ENCODE measurements at regions not wholly inside any gene's neighbourhood (a gene's known extent, or its start where the extent isn't known, plus 50 kb on each side); places are given as distances from the start of the nearest gene placed in this dataset.

DNA sequence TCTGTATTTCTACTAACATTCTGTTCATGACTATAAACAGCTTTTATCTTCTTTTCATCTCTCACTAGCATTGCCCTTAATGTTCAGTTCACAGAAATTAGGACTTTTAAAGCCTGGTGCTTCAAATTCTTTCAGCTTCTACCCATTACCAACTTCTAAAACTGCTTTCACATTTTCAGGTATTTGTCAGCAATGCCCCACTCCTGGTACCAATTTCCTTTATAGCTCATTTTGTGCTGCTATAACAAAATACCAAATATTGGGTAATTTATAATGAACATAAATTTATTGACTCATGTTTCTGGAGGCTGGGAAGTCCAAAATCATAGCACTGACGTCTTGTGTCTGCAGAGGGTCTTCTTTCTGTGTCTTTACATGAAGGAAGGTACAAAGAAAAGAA is 753.1 kb upstream of the CCDC54 start:
- no peaks in the 10 kb centered on the region for H3K27me3 Mint-ChIP-seq
- POLR2A ChIA-PET: no interaction called here
- TF ChIP-seq, protein P1, sequence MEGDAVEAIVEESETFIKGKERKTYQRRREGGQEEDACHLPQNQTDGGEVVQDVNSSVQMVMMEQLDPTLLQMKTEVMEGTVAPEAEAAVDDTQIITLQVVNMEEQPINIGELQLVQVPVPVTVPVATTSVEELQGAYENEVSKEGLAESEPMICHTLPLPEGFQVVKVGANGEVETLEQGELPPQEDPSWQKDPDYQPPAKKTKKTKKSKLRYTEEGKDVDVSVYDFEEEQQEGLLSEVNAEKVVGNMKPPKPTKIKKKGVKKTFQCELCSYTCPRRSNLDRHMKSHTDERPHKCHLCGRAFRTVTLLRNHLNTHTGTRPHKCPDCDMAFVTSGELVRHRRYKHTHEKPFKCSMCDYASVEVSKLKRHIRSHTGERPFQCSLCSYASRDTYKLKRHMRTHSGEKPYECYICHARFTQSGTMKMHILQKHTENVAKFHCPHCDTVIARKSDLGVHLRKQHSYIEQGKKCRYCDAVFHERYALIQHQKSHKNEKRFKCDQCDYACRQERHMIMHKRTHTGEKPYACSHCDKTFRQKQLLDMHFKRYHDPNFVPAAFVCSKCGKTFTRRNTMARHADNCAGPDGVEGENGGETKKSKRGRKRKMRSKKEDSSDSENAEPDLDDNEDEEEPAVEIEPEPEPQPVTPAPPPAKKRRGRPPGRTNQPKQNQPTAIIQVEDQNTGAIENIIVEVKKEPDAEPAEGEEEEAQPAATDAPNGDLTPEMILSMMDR (IDR thresholded peaks at IDR 0.05): no peak
- no peak overlapping the region for H3K4me3 Mint-ChIP-seq
- H3K4me1 Mint-ChIP-seq: peaks cover under 1% of the 10 kb centered on the region
- H3K27ac Mint-ChIP-seq: no peak overlapping the region
- no peak for DNase-seq
- H3K9me3 Mint-ChIP-seq: peaks cover 15% of the 10 kb centered on the region
- CTCF ChIA-PET: no interaction called here
- intact Hi-C loops (cut with micrococcal nuclease): no loop called here
- no peak for ATAC-seq (ENCODE audit: low read depth)
- H3K36me3 Mint-ChIP-seq (ENCODE audit: low read depth): no peaks in the 10 kb centered on the region

DNA sequence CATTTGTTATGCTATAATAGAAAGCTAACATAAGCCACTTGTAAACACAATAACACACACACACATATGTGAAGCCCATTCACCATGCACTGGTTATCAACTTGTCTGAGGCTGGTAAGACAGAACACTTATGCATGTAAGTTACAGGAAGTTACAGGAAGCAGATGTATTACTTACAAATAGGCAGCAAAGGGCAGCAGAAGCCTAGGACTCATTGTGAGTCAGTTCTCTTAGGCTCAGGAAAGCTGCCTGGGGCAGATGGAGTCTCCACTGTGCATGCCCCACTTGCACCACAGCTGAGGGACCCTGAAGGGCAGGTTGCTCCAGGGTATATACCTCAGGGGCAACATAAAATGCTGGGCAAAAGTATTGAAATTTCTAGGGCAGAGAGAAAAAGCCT is 748.8 kb upstream of the CCDC54 start:
- H3K4me1 Mint-ChIP-seq: peaks cover 7% of the 10 kb centered on the region
- H3K27ac Mint-ChIP-seq: no peak overlapping the region
- no peaks in the 10 kb centered on the region for H3K36me3 Mint-ChIP-seq (ENCODE audit: low read depth)
- DNase-seq (no peak), ATAC-seq (ENCODE audit: low read depth) (no peak)
- no peak overlapping the region for H3K4me3 Mint-ChIP-seq
- peaks cover 15% of the 10 kb centered on the region for H3K9me3 Mint-ChIP-seq
- H3K27me3 Mint-ChIP-seq: no peaks in the 10 kb centered on the region
- ChIA-PET CTCF (no interaction called here), POLR2A (no interaction called here)
- TF ChIP-seq, protein P1 (IDR thresholded peaks at IDR 0.05): no peak
- intact Hi-C loops (cut with micrococcal nuclease): no loop called here

DNA sequence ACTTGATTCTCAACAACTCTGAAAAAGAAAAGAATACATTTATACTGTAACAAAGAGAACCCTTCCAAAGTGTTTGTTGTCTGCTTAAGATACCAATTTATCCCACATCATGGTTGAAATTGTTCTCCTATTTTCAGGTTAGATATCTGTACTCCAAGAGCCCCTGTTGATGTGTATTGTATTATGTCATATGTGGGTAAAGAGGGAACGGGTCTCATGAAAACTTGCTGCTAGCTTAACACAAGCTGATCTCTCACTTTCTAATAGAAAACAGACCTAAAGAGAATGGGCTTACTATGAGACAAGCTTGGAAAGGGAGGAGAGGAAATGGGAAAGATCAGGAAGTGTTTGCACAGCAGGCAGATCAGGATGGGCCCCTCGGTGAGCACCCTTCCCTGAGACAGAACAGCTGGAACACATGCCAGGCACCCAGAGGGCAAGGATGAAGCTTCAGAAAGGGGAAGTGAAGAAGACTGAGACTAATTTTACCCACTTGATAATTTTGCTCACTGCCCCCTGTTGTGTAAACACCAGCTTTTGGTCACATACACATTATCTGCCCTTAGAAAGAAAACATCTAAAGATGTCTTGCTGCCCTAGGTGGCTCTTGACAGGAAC is 747.9 kb upstream of the CCDC54 start:
- peak; percentile 34 for ATAC-seq (ENCODE audit: low read depth)
- no peak overlapping the region for H3K4me3 Mint-ChIP-seq

DNA sequence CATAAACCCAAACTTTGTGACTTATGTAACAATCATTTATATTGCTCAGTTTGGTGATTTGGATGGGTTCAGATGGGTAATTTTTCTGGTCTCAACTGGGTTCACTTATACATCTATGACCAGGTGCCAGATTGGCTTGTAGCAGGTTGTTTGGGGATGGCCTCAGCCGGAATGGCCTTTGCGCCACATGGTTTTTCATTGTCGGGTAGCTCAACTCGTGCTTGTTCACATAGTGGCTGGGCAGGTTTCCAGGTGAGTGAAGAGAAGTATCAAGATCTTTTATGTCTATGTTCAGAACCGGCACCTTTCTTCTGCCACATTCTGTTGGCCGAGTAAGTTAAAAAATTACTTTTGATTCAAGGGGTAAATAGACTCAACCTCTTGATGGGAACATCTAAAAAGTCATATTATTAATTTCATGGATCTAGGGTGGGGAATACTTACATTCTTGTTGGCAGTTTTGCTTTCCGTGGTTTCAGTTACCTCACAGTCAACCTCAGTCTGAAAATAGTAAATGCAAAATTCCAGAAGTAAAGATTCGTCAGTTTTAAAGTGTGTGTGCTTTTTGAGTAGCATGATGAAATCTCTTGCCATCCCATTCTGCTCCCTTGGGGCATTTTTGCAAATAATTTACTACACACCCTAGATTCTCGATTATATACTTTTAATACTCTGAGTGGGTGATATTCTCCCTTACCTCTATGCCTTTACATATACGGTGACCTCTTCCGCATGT is 745.7 kb upstream of the CCDC54 start:
- TF ChIP-seq, protein P1 (IDR thresholded peaks at IDR 0.05): no peak
- ATAC-seq (ENCODE audit: low read depth) (no peak), DNase-seq (no peak)
- intact Hi-C loops (cut with micrococcal nuclease): no loop called here
- Mint-ChIP-seq H3K4me3 (no peak overlapping the region), H3K4me1 (peaks cover 7% of the 10 kb centered on the region), H3K9me3 (no peaks in the 10 kb centered on the region), H3K36me3 (ENCODE audit: low read depth) (no peaks in the 10 kb centered on the region), H3K27me3 (no peaks in the 10 kb centered on the region), H3K27ac (no peak overlapping the region)
- ChIA-PET CTCF (no interaction called here), POLR2A (no interaction called here)

More for the DNA sequence above, 747.9 kb upstream of the CCDC54 start:
- Mint-ChIP-seq H3K36me3 (ENCODE audit: low read depth) (no peaks in the 10 kb centered on the region), H3K27me3 (no peaks in the 10 kb centered on the region), H3K27ac (no peak overlapping the region), H3K4me1 (peaks cover 7% of the 10 kb centered on the region), H3K9me3 (peaks cover 6% of the 10 kb centered on the region)
- ChIA-PET POLR2A (no interaction called here), CTCF (interaction anchor here (0.6 kb wide), 1 partner anchor 11 kb away, joined by 3 read pairs; no protein-coding TSS in a partner anchor)
- TF ChIP-seq, protein P1 (IDR thresholded peaks at IDR 0.05): no peak
- intact Hi-C loops (cut with micrococcal nuclease): no loop called here
- no peak for DNase-seq

DNA sequence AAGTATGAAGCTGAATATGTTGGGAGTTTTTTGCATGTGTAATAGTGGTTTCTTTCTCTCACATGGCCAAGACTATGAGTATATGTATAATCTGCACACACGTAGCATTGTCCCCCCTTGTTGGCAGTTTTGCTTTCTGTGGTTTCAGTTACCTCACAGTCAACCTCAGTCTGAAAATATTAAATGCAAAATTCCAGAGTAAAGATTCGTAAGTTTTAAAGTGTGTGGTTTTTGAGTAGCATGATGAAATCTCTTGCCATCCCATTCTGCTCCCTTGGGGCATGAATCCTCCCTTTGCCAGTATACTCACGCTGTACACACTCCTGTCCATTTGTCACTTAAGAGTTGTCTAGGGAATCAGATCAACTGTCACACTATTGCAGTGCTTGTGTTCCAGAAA is 742.0 kb upstream of the CCDC54 start:
- no peak for ATAC-seq (ENCODE audit: low read depth)
- peaks cover 8% of the 10 kb centered on the region for H3K27me3 Mint-ChIP-seq
- TF ChIP-seq, protein P1 (IDR thresholded peaks at IDR 0.05): no peak
- no peaks in the 10 kb centered on the region for H3K9me3 Mint-ChIP-seq
- intact Hi-C loops (cut with micrococcal nuclease): no loop called here
- DNase-seq: no peak
- H3K4me1 Mint-ChIP-seq: peaks cover 3% of the 10 kb centered on the region
- H3K36me3 Mint-ChIP-seq (ENCODE audit: low read depth): no peaks in the 10 kb centered on the region
- H3K27ac Mint-ChIP-seq: no peak overlapping the region
- ChIA-PET CTCF (no interaction called here), POLR2A (no interaction called here)
- H3K4me3 Mint-ChIP-seq: no peak overlapping the region

Data from activated B cell treated with CpG ODN at 0.5 μM for 24 hours (primary cell).